GM20000 (cell line): ENCODE measurements at regions not wholly inside any gene's neighbourhood (a gene's known extent, or its start where the extent isn't known, plus 50 kb on each side); places are given as distances from the start of the nearest gene placed in this dataset.

Experiments used
- DNase-seq: peaks from one replicate; pipeline ENCODE4 v3.0.0; 2012; ENCODE audit warnings: low spot score
- TF ChIP-seq, protein P1 (sequence below): IDR thresholded peaks from 2 replicates; pipeline ENCODE4 v1.5.1; 2012; ENCODE audit warnings: mild to moderate bottlenecking, control low read depth; ENCODE audit errors: extremely low read depth, missing control alignments

DNA sequence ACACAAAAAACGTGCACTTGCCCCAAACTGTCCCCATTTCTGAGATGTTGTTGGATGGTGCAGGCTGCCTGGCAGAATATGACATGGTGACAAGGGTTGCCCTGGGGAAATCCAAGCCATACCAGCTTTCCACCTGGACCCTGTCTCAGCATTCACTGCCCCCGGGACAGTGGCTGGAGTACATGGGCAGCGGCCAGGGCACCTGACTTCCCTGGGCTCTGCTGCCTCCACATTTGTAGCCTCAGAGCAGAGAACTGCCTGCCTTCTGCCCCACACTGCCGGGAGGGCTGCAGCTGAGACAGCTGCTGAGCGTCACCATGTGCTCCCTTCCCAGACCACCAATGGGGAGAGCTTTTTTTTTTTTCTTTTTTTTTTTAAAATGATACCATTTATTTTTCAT, 222.9 kb upstream of the ZNF32 start:
- TF ChIP-seq, protein P1, sequence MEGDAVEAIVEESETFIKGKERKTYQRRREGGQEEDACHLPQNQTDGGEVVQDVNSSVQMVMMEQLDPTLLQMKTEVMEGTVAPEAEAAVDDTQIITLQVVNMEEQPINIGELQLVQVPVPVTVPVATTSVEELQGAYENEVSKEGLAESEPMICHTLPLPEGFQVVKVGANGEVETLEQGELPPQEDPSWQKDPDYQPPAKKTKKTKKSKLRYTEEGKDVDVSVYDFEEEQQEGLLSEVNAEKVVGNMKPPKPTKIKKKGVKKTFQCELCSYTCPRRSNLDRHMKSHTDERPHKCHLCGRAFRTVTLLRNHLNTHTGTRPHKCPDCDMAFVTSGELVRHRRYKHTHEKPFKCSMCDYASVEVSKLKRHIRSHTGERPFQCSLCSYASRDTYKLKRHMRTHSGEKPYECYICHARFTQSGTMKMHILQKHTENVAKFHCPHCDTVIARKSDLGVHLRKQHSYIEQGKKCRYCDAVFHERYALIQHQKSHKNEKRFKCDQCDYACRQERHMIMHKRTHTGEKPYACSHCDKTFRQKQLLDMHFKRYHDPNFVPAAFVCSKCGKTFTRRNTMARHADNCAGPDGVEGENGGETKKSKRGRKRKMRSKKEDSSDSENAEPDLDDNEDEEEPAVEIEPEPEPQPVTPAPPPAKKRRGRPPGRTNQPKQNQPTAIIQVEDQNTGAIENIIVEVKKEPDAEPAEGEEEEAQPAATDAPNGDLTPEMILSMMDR, result no peak

DNA sequence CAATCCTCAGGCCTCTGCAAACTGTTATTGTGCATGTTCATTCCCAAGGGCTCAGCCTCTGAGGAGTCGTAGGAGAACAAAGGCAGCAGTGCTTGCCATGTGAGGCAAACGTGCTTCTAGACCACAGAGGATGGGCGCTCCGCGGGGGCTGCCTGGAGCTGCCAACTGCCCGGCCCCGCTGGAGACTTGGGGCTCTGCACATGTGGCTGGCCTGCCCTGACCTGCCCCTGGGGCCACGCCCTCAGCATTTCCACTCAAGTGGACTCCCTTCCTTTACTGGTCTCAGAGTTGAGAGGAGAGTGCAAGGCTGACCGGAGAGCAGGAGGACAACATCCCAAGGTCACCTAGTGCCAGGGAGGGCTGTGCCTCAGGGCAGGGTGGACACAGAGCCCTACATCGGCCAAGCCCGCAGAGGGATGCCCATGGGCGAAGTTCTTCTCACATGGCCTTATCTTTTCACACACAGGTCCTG, 222.3 kb upstream of the ZNF32 start:
- DNase-seq, result no peak
- TF ChIP-seq, protein P1, result no peak

More for the DNA sequence above, 222.9 kb upstream of the ZNF32 start:
- no peak for DNase-seq

DNA sequence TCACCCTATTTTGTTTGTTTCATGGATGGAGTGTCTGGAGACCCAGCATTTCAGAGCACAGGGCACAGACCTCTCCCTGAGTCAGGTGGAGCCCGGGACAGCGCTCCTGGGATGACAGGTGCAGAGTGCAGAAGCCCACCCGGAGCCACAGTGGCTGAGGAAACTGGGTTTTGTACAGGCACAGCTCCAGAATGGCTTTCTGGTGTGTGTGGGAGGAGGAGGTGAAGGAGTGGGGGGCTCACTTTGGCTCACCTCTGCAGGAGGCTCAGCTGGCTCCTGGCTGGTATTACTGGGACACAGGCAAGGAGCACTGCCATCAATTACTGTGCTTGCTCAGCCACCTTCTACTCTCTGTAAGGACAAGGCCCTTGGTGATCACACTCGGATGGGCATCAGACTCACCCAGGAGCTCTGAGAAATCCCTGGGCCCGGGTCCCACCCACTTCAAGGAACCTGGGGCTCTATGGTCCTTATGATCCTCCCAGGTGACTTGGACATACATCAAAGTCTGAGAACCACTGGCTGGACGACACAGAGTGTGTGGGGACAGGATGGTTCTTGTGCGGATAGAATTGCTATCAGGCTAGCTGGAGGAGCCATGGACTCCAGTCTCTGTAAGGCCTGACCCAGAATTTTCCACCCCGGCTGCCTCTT, 221.1 kb upstream of the ZNF32 start:
- DNase-seq, result no peak
- TF ChIP-seq, protein P1, result no peak

DNA sequence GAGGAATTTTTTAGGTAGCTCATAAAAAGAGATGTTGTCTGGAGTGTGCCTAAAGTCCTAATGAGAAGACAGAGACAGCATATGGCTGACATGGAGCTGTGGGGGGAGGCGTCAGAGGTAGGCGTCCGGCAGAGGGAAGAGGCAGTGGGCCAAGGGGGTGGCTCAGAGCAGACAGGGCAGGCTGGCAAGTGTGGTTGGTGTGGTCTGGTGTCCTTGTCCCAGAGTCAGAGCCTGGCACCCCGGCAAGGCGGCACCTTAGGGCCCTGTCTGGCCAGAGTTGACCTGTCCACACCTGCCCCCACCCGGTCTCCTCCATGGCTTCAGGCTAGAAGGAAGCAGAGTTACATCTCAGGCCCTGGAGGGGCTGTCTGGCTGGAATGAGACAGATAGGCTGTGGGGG, 220.3 kb upstream of the ZNF32 start:
- DNase-seq, result no peak
- TF ChIP-seq, protein P1, result no peak

DNA sequence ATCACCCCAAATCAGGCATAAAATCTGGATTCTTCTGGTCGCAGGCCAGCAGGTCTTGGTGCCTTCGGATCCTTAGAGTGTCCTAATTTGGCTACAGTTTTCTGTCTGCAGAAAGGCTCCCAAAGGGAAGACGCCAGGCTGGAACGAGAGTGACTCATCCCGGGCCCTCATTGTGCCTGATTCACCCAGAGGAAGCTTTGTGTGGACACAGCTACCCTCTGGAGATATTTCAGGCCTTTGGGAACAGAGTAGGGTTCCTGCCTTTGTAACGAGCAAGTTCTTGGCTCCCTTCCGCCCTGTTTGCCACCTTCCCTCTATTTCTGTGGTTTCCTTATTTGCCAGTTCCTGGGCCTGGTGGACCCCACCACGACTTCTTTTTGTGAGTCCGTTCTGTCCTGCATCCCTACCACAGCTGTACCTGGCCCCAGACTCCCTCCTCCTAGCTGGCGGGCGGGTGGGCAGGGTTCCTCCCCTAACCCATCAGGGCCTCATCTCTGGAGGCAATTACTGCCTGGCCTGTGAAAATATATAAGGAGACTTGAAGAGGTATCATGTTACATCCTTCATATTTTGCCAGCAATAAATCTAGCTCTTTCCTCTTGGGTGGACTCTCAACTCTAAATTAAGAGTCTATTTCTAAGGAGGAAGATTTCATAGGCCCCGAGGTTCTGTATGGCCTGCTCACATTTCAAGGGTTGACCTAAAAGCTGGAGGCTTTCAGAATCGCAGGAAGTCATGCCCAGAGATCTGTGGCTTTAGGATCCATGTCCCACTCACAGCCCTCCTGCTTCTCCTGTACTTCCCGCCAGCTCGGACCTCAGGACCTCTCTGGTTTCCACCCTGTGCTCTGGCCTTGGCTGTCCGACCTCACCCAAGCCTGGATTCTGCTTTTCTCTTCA, 219.2 kb upstream of the ZNF32 start:
- no peak for DNase-seq
- TF ChIP-seq, protein P1, result no peak

DNA sequence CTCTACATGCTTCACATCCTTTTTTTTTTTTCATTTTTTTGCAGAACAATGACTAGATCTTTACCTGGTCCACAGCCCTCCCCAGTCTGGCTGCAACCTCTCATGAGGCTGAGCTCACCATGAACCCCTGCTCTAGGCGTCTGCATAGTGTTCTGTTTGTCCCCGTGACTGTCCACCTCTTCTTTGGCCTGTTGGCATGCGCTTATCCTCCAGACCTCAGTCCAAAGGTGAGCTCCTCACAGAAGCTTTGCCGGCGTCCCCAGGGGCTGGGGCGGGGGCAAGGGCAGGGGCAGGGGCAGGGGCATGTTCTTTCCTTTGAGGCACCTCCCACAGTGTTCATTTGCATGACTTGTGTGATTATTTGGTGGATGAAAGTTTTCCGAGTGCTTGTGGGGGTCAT, 218.4 kb upstream of the ZNF32 start:
- DNase-seq, result no peak

DNA sequence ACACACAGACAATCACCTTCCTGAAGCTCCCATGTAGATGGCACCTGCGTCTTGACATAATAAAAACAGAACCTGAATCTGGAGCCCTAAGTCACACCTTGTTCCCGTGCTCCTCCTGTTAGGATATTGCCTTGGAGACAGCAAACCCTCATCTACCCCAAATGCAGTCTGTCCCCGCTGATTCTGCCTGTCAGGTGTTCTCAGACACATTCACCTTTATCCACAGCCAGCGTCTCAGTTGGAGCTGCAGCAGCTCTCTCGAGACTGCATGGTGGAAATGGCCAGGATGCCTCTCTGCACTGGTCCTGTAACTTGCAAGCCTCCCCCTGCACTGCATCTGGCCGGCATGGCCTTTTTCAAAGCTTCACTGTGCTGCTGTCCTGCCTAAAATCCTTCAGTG, 218.0 kb upstream of the ZNF32 start:
- no peak for DNase-seq

More for the DNA sequence above, 218.4 kb upstream of the ZNF32 start:
- TF ChIP-seq, protein P1, result no peak

More for the DNA sequence above, 218.0 kb upstream of the ZNF32 start:
- TF ChIP-seq, protein P1, result no peak
